Vagina (tissue), 2 donors: ENCODE measurements at regions not wholly inside any gene's neighbourhood (a gene's known extent, or its start where the extent isn't known, plus 50 kb on each side); places are given as distances from the start of the nearest gene placed in this dataset.

ENCODE experiments used
- DNase-seq, 2 donors: peaks; one replicate each; pipeline ENCODE4 v3.0.0-alpha.2; 2017; ENCODE audit errors: extremely low spot score in 2 of 2
- H3K27ac ChIP-seq: fragments of 200-600 bp; sonication (generic); one replicate; pipeline ENCODE4 v1.5.1; 2019
- H3K27me3 ChIP-seq: fragments of 200-600 bp; sonication (generic); one replicate; pipeline ENCODE4 v1.5.1; 2019
- H3K36me3 ChIP-seq, 2 donors: fragments of 200-600 bp; sonication (generic); one replicate each; pipeline ENCODE4 v1.5.1; 2017 to 2019
- H3K4me1 ChIP-seq: fragments of 200-600 bp; sonication (generic); one replicate; pipeline ENCODE4 v1.5.1; 2019
- H3K4me3 ChIP-seq, 2 donors: fragments of 200-600 bp; sonication (generic); 1 replicate in 1 of 2; 2 replicates in 1 of 2; pipeline ENCODE4 v1.5.1; 2016 to 2019
- H3K9me3 ChIP-seq: fragments of 200-600 bp; sonication (generic); one replicate; pipeline ENCODE4 v1.5.1; 2019
- POLR2A ChIP-seq, 2 donors: fragments of 450-650 bp; IDR thresholded peaks; one replicate each; pipeline ENCODE4 v1.6.1; 2017; ENCODE audit warnings: antibody characterized with exemption in 2 of 2, mild to moderate bottlenecking in 2 of 2, moderate library complexity in 2 of 2
- POLR2AphosphoS5 ChIP-seq, 2 donors: sonication (generic); formaldehyde crosslinking; IDR thresholded peaks; one replicate each; pipeline ENCODE4 v1.9.0; 2017; ENCODE audit warnings: antibody characterized with exemption in 2 of 2, mild to moderate bottlenecking in 2 of 2, low read depth in 1 of 2; ENCODE audit not compliant: insufficient read depth in 1 of 2
- intact Hi-C: fragments of 100-400 bp; cut with DNase I; formaldehyde crosslinking; loops from one replicate; pipeline ENCODE4 v1.15.1; 2023
- TF ChIP-seq, protein P1 (sequence below), 3 experiments: fragments of 450-650 bp in 2 of 3; fragments of 200-600 bp in 1 of 3; sonication (generic) in 1 of 3; IDR thresholded peaks; one replicate each; pipeline ENCODE4 v1.5.1; 2017 to 2019; ENCODE audit warnings: antibody characterized with exemption in 3 of 3, mild to moderate bottlenecking in 2 of 3, moderate library complexity in 2 of 3

- Histone ChIP-seq H3K36me3 (no peaks in the 10 kb centered on the region), H3K9me3 (no peaks in the 10 kb centered on the region), H3K4me3 (no peak overlapping the region), H3K27ac (no peak overlapping the region), H3K27me3 (no peaks in the 10 kb centered on the region), H3K4me1 (no peaks in the 10 kb centered on the region)
- peak in 1 of 2 donors; percentile 4 for DNase-seq
- intact Hi-C loops = no loop called here
- TF ChIP-seq POLR2AphosphoS5 (IDR thresholded peaks at IDR 0.05; ENCODE audit: insufficient read depth in 1 of 2, low read depth in 1 of 2) (no peak), POLR2A (IDR thresholded peaks at IDR 0.05) (no peak)
- TF ChIP-seq, protein P1, sequence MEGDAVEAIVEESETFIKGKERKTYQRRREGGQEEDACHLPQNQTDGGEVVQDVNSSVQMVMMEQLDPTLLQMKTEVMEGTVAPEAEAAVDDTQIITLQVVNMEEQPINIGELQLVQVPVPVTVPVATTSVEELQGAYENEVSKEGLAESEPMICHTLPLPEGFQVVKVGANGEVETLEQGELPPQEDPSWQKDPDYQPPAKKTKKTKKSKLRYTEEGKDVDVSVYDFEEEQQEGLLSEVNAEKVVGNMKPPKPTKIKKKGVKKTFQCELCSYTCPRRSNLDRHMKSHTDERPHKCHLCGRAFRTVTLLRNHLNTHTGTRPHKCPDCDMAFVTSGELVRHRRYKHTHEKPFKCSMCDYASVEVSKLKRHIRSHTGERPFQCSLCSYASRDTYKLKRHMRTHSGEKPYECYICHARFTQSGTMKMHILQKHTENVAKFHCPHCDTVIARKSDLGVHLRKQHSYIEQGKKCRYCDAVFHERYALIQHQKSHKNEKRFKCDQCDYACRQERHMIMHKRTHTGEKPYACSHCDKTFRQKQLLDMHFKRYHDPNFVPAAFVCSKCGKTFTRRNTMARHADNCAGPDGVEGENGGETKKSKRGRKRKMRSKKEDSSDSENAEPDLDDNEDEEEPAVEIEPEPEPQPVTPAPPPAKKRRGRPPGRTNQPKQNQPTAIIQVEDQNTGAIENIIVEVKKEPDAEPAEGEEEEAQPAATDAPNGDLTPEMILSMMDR (IDR thresholded peaks at IDR 0.05) = no peak
Observed at GRCh38 chr3:159923336-159923735, 65.3 kb upstream of the IL12A start.

DNA sequence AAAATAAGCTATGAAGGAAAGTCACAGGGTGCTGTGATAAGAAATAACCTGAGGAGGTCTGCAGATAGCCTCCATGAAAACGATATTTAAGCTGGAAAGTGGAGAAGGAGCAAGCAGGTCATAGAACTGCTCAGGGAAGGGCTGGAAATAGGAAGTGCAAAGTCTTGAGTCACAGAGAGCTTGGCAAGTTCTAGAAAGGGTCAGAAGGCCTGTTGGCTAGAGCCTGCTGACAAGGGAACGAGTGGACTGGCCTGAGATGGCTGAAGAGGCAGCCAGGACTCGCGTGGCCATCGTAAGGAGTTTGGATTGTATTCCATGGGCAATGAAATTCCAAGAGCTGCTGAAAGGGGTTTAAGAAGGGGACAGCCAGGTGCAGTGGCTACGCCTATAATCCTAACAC lies 64.7 kb upstream of the IL12A start:
- Histone ChIP-seq H3K27ac (no peak overlapping the region), H3K27me3 (no peaks in the 10 kb centered on the region), H3K36me3 (no peaks in the 10 kb centered on the region), H3K4me3 (no peak overlapping the region), H3K9me3 (no peaks in the 10 kb centered on the region), H3K4me1 (no peaks in the 10 kb centered on the region)
- DNase-seq = no peak
- intact Hi-C loops = no loop called here
- TF ChIP-seq POLR2AphosphoS5 (IDR thresholded peaks at IDR 0.05; ENCODE audit: insufficient read depth in 1 of 2, low read depth in 1 of 2) (no peak), POLR2A (IDR thresholded peaks at IDR 0.05) (no peak)
- TF ChIP-seq, protein P1 (IDR thresholded peaks at IDR 0.05) = no peak

- H3K9me3 ChIP-seq = no peaks in the 10 kb centered on the region
- no peaks in the 10 kb centered on the region for H3K36me3 ChIP-seq
- no peak for DNase-seq
- intact Hi-C loops = no loop called here
- no peaks in the 10 kb centered on the region for H3K4me1 ChIP-seq
- H3K27me3 ChIP-seq = no peaks in the 10 kb centered on the region
- H3K4me3 ChIP-seq = no peak overlapping the region
- TF ChIP-seq POLR2AphosphoS5 (IDR thresholded peaks at IDR 0.05; ENCODE audit: insufficient read depth in 1 of 2, low read depth in 1 of 2) (no peak), POLR2A (IDR thresholded peaks at IDR 0.05) (no peak)
- TF ChIP-seq, protein P1 (IDR thresholded peaks at IDR 0.05) = no peak
- H3K27ac ChIP-seq = no peak overlapping the region
Observed at GRCh38 chr3:159924411-159924810, 64.2 kb upstream of the IL12A start.

- no peak overlapping the region for H3K4me3 ChIP-seq
- no peaks in the 10 kb centered on the region for H3K4me1 ChIP-seq
- DNase-seq = no peak
- no peak overlapping the region for H3K27ac ChIP-seq
- intact Hi-C loops = no loop called here
- no peak for TF ChIP-seq POLR2A (IDR thresholded peaks at IDR 0.05)
- no peak for TF ChIP-seq POLR2AphosphoS5 (IDR thresholded peaks at IDR 0.05; ENCODE audit: insufficient read depth in 1 of 2, low read depth in 1 of 2)
- TF ChIP-seq, protein P1 (IDR thresholded peaks at IDR 0.05) = no peak
- no peaks in the 10 kb centered on the region for H3K9me3 ChIP-seq
- no peaks in the 10 kb centered on the region for H3K36me3 ChIP-seq
- H3K27me3 ChIP-seq = no peaks in the 10 kb centered on the region
Observed at GRCh38 chr3:159925248-159925647, 63.4 kb upstream of the IL12A start.

DNA sequence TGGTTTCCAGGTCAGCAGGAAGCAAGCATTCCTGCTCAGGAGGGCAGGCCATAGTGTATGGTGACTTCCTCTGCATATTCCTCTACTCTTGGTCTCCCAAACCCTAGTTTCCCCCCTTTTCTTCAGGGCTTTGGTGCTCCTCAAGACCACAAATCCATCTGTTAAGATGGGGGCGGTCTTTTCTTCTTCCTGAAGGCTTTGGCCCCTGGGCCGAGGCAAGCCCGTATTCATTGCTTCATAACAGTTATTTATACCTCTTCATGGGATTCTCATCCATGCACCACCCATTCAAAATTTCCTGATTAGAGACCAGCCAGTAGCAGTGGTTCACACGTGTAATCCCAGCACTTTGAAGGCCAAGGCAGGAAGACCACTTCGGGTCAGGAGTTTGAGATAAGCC lies 62.1 kb upstream of the IL12A start:
- H3K27ac ChIP-seq = no peak overlapping the region
- peak in 1 of 2 donors; percentile 37 for DNase-seq
- H3K36me3 ChIP-seq = no peaks in the 10 kb centered on the region
- H3K9me3 ChIP-seq = no peaks in the 10 kb centered on the region
- no peaks in the 10 kb centered on the region for H3K4me1 ChIP-seq
- intact Hi-C loops = no loop called here
- no peak overlapping the region for H3K4me3 ChIP-seq
- no peaks in the 10 kb centered on the region for H3K27me3 ChIP-seq
- TF ChIP-seq POLR2A (IDR thresholded peaks at IDR 0.05) = no peak
- TF ChIP-seq, protein P1 (IDR thresholded peaks at IDR 0.05) = no peak
- no peak for TF ChIP-seq POLR2AphosphoS5 (IDR thresholded peaks at IDR 0.05; ENCODE audit: insufficient read depth in 1 of 2, low read depth in 1 of 2)
